Osteocyte (in vitro differentiated cells): ENCODE measurements at regions not wholly inside any gene's neighbourhood (a gene's known extent, or its start where the extent isn't known, plus 50 kb on each side); places are given as distances from the start of the nearest gene placed in this dataset.

Experiments
- DNase-seq: peaks from one replicate; pipeline ENCODE4 v3.0.0; 2021; ENCODE audit warnings: mixed read lengths; ENCODE audit not compliant: unreplicated experiment; ENCODE audit errors: extremely low spot score
- H3K27ac Mint-ChIP-seq: one replicate; pipeline ENCODE4 v1.8.0; 2021; ENCODE audit warnings: mild to moderate bottlenecking, mixed read lengths; ENCODE audit not compliant: unreplicated experiment
- H3K27me3 Mint-ChIP-seq: one replicate; pipeline ENCODE4 v1.8.0; 2021; ENCODE audit warnings: mixed read lengths; ENCODE audit not compliant: unreplicated experiment
- H3K36me3 Mint-ChIP-seq: one replicate; pipeline ENCODE4 v1.8.0; 2021; ENCODE audit warnings: mixed read lengths; ENCODE audit not compliant: unreplicated experiment
- H3K4me1 Mint-ChIP-seq: one replicate; pipeline ENCODE4 v1.8.0; 2021; ENCODE audit warnings: mixed read lengths; ENCODE audit not compliant: unreplicated experiment
- H3K4me3 Mint-ChIP-seq: one replicate; pipeline ENCODE4 v1.8.0; 2021; ENCODE audit warnings: mild to moderate bottlenecking, moderate library complexity, mixed read lengths; ENCODE audit not compliant: unreplicated experiment
- H3K9me3 Mint-ChIP-seq: one replicate; pipeline ENCODE4 v1.8.0; 2021; ENCODE audit warnings: mixed read lengths; ENCODE audit not compliant: unreplicated experiment
- TF ChIP-seq, protein P1 (sequence below): fragments of 200-600 bp; sonication (generic); IDR thresholded peaks from 2 replicates; pipeline ENCODE4 v1.5.0; 2021; ENCODE audit warnings: antibody characterized with exemption, mild to moderate bottlenecking, moderate library complexity

DNA sequence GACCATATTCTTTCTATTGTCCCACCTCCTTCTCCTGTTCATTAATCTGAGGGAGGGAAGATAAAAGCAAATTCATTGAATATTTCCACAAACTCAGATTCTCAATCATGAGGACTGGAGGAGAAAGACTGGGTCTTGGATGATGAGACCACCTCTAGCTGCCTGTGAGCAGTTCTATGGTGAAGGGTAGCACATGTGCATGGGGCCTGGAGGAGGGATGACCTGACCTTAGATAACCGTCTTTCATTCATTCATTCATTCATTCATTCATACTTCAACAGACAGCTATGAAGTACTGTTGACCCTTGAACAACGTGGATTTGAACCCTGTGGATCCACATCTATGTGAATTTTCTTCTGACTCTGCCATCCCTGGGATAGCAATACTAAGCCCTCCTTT is 68.4 kb downstream of the MED10 start:
- Mint-ChIP-seq H3K27me3 (no peaks in the 10 kb centered on the region), H3K36me3 (no peaks in the 10 kb centered on the region), H3K4me3 (no peak overlapping the region), H3K9me3 (no peaks in the 10 kb centered on the region), H3K27ac (no peak overlapping the region), H3K4me1 (no peaks in the 10 kb centered on the region)
- TF ChIP-seq, protein P1, sequence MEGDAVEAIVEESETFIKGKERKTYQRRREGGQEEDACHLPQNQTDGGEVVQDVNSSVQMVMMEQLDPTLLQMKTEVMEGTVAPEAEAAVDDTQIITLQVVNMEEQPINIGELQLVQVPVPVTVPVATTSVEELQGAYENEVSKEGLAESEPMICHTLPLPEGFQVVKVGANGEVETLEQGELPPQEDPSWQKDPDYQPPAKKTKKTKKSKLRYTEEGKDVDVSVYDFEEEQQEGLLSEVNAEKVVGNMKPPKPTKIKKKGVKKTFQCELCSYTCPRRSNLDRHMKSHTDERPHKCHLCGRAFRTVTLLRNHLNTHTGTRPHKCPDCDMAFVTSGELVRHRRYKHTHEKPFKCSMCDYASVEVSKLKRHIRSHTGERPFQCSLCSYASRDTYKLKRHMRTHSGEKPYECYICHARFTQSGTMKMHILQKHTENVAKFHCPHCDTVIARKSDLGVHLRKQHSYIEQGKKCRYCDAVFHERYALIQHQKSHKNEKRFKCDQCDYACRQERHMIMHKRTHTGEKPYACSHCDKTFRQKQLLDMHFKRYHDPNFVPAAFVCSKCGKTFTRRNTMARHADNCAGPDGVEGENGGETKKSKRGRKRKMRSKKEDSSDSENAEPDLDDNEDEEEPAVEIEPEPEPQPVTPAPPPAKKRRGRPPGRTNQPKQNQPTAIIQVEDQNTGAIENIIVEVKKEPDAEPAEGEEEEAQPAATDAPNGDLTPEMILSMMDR = no peak
- DNase-seq = no peak

DNA sequence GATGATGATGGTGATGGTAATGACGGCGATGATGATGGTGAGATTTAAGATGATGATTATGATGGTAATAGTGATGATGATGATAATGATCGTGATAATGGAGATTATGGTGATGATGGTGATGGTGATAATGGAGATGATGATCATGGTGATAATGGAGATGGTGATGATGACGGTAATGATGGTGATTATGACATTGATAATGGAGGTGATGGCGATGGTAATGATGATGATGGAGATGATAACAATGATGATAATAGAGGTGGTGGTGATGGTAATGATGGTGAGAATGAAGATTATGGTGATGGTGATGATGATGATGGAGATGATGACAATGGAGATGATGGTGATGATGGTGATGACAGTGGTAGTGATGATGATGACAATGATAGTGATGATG is 69.7 kb downstream of the MED10 start:
- Mint-ChIP-seq H3K9me3 (no peaks in the 10 kb centered on the region), H3K4me3 (no peak overlapping the region), H3K4me1 (no peaks in the 10 kb centered on the region), H3K27me3 (no peaks in the 10 kb centered on the region), H3K36me3 (no peaks in the 10 kb centered on the region), H3K27ac (no peak overlapping the region)
- TF ChIP-seq, protein P1 = no peak
- DNase-seq = no peak

DNA sequence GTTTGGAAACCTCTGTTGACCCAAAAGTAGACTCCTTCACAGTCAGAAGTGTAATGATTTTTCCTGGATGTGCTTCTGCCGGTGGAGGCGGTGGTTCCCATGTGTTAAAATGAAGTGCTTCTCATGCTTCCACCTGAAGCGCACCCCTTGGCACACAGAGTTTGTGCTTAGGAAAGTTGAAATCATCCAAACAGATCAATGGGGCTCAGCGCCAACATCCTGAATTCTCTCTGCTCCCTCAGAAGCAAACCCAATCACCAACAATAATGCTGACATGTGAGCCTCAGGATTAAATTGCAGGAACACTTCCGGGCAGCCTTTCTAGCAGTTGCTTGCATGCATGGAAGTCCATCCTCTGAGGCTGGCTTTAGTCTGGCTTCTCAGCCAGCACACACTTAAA is 71.0 kb downstream of the MED10 start:
- Mint-ChIP-seq H3K4me1 (no peaks in the 10 kb centered on the region), H3K27ac (no peak overlapping the region), H3K9me3 (no peaks in the 10 kb centered on the region), H3K27me3 (no peaks in the 10 kb centered on the region), H3K36me3 (no peaks in the 10 kb centered on the region), H3K4me3 (no peak overlapping the region)
- TF ChIP-seq, protein P1 = no peak
- DNase-seq = no peak

DNA sequence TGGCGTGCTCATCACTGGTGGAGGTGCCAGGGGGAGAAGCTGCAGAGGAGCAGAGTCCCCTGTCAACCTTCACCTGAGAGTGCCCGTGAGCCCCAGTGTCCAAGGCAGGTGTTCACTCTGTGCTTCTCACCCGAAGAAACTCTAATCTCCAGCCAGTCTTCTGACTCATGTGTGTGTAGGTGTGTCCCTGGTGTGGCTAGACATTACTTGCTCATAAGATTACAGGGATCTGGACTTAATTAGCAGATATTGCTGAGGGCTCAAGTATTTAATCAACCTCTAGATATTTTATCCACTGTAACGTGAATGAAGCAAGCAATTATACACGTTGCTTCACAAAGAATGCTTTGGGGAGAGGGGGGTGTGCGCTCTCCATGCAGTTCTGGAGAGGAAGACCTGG is 72.5 kb downstream of the MED10 start:
- TF ChIP-seq, protein P1 = no peak
- H3K27me3 Mint-ChIP-seq = no peaks in the 10 kb centered on the region
- no peaks in the 10 kb centered on the region for H3K4me1 Mint-ChIP-seq
- H3K9me3 Mint-ChIP-seq = no peaks in the 10 kb centered on the region
- no peaks in the 10 kb centered on the region for H3K36me3 Mint-ChIP-seq
- H3K27ac Mint-ChIP-seq = no peak overlapping the region
- DNase-seq = no peak
- no peak overlapping the region for H3K4me3 Mint-ChIP-seq

DNA sequence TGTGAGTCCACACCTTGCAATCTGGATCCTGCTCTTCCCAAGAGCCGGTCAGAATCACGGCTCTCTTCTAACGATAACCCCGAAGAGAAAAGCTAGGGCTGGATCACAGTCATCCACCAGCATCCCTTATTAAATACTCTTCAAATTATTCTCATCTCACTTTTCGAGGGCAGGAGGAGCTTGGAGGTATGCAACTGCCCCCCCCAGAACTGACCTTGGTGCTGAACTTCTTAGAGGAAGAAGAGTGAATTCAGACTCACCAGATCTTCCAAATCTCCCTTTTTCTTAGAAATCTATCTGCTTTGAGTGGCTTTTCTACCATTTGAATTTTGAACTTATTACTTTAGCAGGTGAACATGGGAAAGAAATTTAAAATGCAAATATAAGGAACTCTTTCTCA is 75.7 kb downstream of the MED10 start:
- no peak for DNase-seq
- TF ChIP-seq, protein P1 = no peak
- H3K27ac Mint-ChIP-seq = no peak overlapping the region

More for the DNA sequence above, 75.7 kb downstream of the MED10 start:
- no peaks in the 10 kb centered on the region for H3K27me3 Mint-ChIP-seq
- H3K4me3 Mint-ChIP-seq = no peak overlapping the region
- no peaks in the 10 kb centered on the region for H3K4me1 Mint-ChIP-seq
- no peaks in the 10 kb centered on the region for H3K9me3 Mint-ChIP-seq
- H3K36me3 Mint-ChIP-seq = no peaks in the 10 kb centered on the region
